Body of pancreas (tissue), 4 donors: ENCODE measurements at regions not wholly inside any gene's neighbourhood (a gene's known extent, or its start where the extent isn't known, plus 50 kb on each side); places are given as distances from the start of the nearest gene placed in this dataset.
"Not testable (repeated sequence)": the region's sequence is repeated elsewhere in the genome, so short reads cannot be mapped to it uniquely, and the experiment has no call there.

Experiments used
- ATAC-seq: fragments of 150-250 bp; one replicate; pipeline ENCODE4 v1.9.1; 2016
- DNase-seq, 4 donors: peaks; one replicate each; pipeline ENCODE4 v3.0.0-alpha.2; 2019
- H3K27ac ChIP-seq, 4 donors: fragments of 200-600 bp; sonication (generic); 1 replicate in 3 of 4; 2 replicates in 1 of 4; pipeline versions ENCODE4 v1.5.1 to v1.6.1; 2016 to 2019; ENCODE audit warnings: mild to moderate bottlenecking in 1 of 4, mixed read lengths in 1 of 4, moderate library complexity in 1 of 4
- H3K27me3 ChIP-seq, 2 donors: fragments of 200-600 bp; sonication (generic); one replicate each; pipeline ENCODE4 v1.6.0; 2016; ENCODE audit warnings: mild to moderate bottlenecking in 1 of 2
- H3K36me3 ChIP-seq, 2 donors: fragments of 200-600 bp; sonication (generic); replicated peaks in 1 of 2; 2 replicates each; pipeline ENCODE4 v1.5.1; 2016; ENCODE audit warnings: low read depth in 2 of 2; ENCODE audit not compliant: insufficient read depth in 1 of 2
- H3K4me1 ChIP-seq: fragments of 200-600 bp; sonication (generic); one replicate; pipeline ENCODE4 v1.6.0; 2016
- H3K4me3 ChIP-seq, 2 donors: fragments of 200-600 bp; sonication (generic); 1 replicate in 1 of 2; 2 replicates in 1 of 2; pipeline ENCODE4 v1.5.1; 2016 to 2019
- H3K9me3 ChIP-seq, 3 donors: fragments of 200-600 bp; sonication (generic); 1 replicate in 2 of 3; 2 replicates in 1 of 3; pipeline ENCODE4 v1.5.1; 2016
- CTCF ChIP-seq, 7 experiments: fragments of 450-650 bp in 4 of 7; fragments of 200-600 bp in 3 of 7; sonication (generic) in 3 of 7; IDR thresholded peaks; one replicate each; pipeline ENCODE4 v1.5.1; 2016 to 2019; ENCODE audit warnings: antibody characterized with exemption in 7 of 7
- POLR2A ChIP-seq, 3 donors: fragments of 450-650 bp; IDR thresholded peaks; one replicate each; pipeline ENCODE4 v1.6.1; 2016; ENCODE audit warnings: antibody characterized with exemption in 3 of 3, mild to moderate bottlenecking in 2 of 3
- WGBS, 2 donors: methylation state at CpG; one replicate each; pipeline ENCODE4 v1.1.5; 2017; 5-methylcytosine and 5-hydroxymethylcytosine counted together
- intact Hi-C: fragments of 100-400 bp; cut with DNase I; formaldehyde crosslinking; loops from one replicate; pipeline ENCODE4 v1.15.1; 2023

- Histone ChIP-seq H3K4me1 (peaks cover 45% of the 10 kb centered on the region), H3K9me3 (no peaks in the 10 kb centered on the region), H3K27ac (no peak overlapping the region), H3K27me3 (no peaks in the 10 kb centered on the region), H3K4me3 (no peak overlapping the region), H3K36me3 (no peaks in the 10 kb centered on the region)
- ATAC-seq (no peak), DNase-seq (peak; percentile 76 to 85 (median 80))
- intact Hi-C loops: no loop called here
- WGBS, 2 donors: 18 to 45% methylated on average over 19 to 43 of the region's 43 CpGs
- TF ChIP-seq POLR2A (IDR thresholded peaks at IDR 0.05) (no peak), CTCF (IDR thresholded peaks at IDR 0.05) (no peak)
These were observed 169.3 kb upstream of the ZNF337 start for GRCh38 chr20:25865715-25866656.

GRCh38 chr20:25864963-25865714 is 168.5 kb upstream of the ZNF337 start:
- WGBS, 2 donors: 50 to 82% methylated on average over 19 to 30 of the region's 30 CpGs
- H3K9me3 ChIP-seq, H3K4me3 ChIP-seq, intact Hi-C loops, H3K36me3 ChIP-seq, ATAC-seq, DNase-seq, H3K27ac ChIP-seq, H3K27me3 ChIP-seq: not testable (repeated sequence)
- H3K4me1 ChIP-seq: peaks cover 50% of the 10 kb centered on the region

- WGBS, 2 donors: 66 to 69% methylated on average over 15 of the region's 15 CpGs
- peaks cover 57% of the 10 kb centered on the region for H3K4me1 ChIP-seq
- no peak overlapping the region for H3K4me3 ChIP-seq
- H3K36me3 ChIP-seq: no peaks in the 10 kb centered on the region
- intact Hi-C loops: no loop called here
- ATAC-seq (no peak), DNase-seq (no peak)
- H3K9me3 ChIP-seq: no peaks in the 10 kb centered on the region
- TF ChIP-seq POLR2A (IDR thresholded peaks at IDR 0.05): no peak
- no peak for TF ChIP-seq CTCF (IDR thresholded peaks at IDR 0.05)
- H3K27me3 ChIP-seq: no peaks in the 10 kb centered on the region
- no peak overlapping the region for H3K27ac ChIP-seq
These were observed 167.8 kb upstream of the ZNF337 start for GRCh38 chr20:25864326-25864962.

GRCh38 chr20:25863536-25864325 is 167.1 kb upstream of the ZNF337 start:
- peaks cover 0 to 5% of the 10 kb centered on the region in 2 donors for H3K27me3 ChIP-seq
- H3K27ac ChIP-seq: no peak overlapping the region
- no peaks in the 10 kb centered on the region for H3K36me3 ChIP-seq
- 24 to 27% methylated on average over 16 to 21 of the region's 21 CpGs for WGBS, 2 donors
- no peak for DNase-seq
- peak overlapping the region in 1 of 2 donors; percentile 17 for H3K4me3 ChIP-seq
- intact Hi-C loops: no loop called here
- TF ChIP-seq POLR2A (IDR thresholded peaks at IDR 0.05): no peak
- TF ChIP-seq CTCF (IDR thresholded peaks at IDR 0.05): no peak
- no peak for ATAC-seq
- no peaks in the 10 kb centered on the region for H3K9me3 ChIP-seq
- H3K4me1 ChIP-seq: peaks cover 57% of the 10 kb centered on the region
